Activated CD4-positive, alpha-beta T cell treated with anti-CD3 and anti-CD28 coated beads for 36 hours (primary cell): ENCODE measurements at regions not wholly inside any gene's neighbourhood (a gene's known extent, or its start where the extent isn't known, plus 50 kb on each side); places are given as distances from the start of the nearest gene placed in this dataset.
"Not testable (repeated sequence)": the region's sequence is repeated elsewhere in the genome, so short reads cannot be mapped to it uniquely, and the experiment has no call there.

Source experiments
- ATAC-seq: fragments of 200-7000 bp; cut with Tn5 transposase; one replicate; pipeline ENCODE4 v1.10.0; 2021; ENCODE audit warnings: mild to moderate bottlenecking, moderate library complexity
- CTCF ChIA-PET: fragments of 350-600 bp; sonication (Branson Sonifier 250); formaldehyde crosslinking; loops from one replicate; lab custom pipeline; 2021; ENCODE audit warnings: antibody characterized with exemption; lab: Charles Lee
- POLR2A ChIA-PET: fragments of 350-600 bp; sonication (Branson Sonifier 250); formaldehyde crosslinking; loops from one replicate; lab custom pipeline; 2021; ENCODE audit warnings: antibody characterized with exemption, inconsistent platforms; lab: Charles Lee
- DNase-seq: peaks from one replicate; pipeline ENCODE4 v3.0.0-alpha.2; 2020
- H3K27ac Mint-ChIP-seq: one replicate; pipeline ENCODE4 v1.8.0; 2021; ENCODE audit warnings: mixed read lengths
- H3K27me3 Mint-ChIP-seq: one replicate; pipeline ENCODE4 v1.8.0; 2021; ENCODE audit warnings: mixed read lengths
- H3K36me3 Mint-ChIP-seq: one replicate; pipeline ENCODE4 v1.8.0; 2021; ENCODE audit warnings: low read depth, mixed read lengths
- H3K4me1 Mint-ChIP-seq: one replicate; pipeline ENCODE4 v1.8.0; 2021; ENCODE audit warnings: mixed read lengths
- H3K4me3 Mint-ChIP-seq: one replicate; pipeline ENCODE4 v1.8.0; 2021; ENCODE audit warnings: mild to moderate bottlenecking, moderate library complexity, mixed read lengths
- H3K9me3 Mint-ChIP-seq: one replicate; pipeline ENCODE4 v1.8.0; 2021; ENCODE audit warnings: low read depth, mixed read lengths
- intact Hi-C, 2 experiments: fragments of 100-400 bp; cut with DNase I in 1 of 2; cut with micrococcal nuclease in 1 of 2; formaldehyde crosslinking; loops; one replicate each; pipeline versions ENCODE4 v1.14.2 to v1.15.1; 2022 to 2024; cut with DNase I, micrococcal nuclease

DNA sequence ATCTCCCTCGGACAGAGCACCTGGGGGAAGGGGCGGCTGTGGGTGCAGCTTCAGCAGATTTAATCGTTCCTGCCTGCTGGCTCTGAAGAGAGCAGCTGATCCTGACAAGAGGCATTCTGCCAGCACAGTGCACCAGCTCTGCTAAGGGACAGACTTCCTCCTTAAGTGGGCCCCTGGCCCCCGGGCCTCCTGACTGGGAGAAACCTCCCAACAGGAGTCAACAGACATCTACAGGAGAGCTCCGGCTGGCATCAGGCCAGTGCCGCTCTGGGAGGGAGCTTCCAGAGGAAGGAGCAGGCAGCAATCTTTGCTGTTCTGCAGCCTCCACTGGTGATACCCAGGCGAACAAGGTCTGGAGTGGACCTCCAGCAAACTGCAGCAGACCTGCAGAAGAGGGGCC lies 84.9 kb upstream of the ATXN3L start:
- H3K27ac Mint-ChIP-seq, H3K36me3 Mint-ChIP-seq, DNase-seq, H3K4me1 Mint-ChIP-seq, H3K9me3 Mint-ChIP-seq, H3K4me3 Mint-ChIP-seq, ATAC-seq, H3K27me3 Mint-ChIP-seq, POLR2A ChIA-PET, intact Hi-C loops: not testable (repeated sequence)
- CTCF ChIA-PET: interaction anchor here (0.6 kb wide), 1 partner anchor 85 kb away, joined by 3 read pairs; no protein-coding TSS in a partner anchor

DNA sequence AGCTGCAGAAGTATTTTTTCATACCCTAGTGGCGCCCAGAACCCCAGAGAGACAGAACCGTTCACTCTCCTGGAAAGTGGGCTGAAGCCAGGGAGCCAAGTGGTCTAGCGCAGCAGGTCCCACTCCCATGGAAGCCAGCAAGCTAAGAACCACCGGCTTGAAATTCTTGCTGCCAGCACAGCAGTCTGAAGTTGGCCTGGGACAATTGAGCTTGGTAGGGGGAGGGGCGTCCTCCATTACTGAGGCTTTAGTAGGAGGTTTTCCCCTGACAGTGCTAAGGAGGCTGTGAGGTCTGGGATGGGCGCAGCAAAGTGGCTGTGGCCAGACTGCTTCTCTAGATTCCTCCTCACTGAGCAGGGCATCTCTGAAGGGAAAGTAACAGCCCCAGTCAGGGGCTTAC lies 84.5 kb upstream of the ATXN3L start:
- no peak for DNase-seq
- POLR2A ChIA-PET: no interaction called here
- CTCF ChIA-PET: interaction anchor here (0.6 kb wide), 1 partner anchor 85 kb away, joined by 3 read pairs; no protein-coding TSS in a partner anchor
- peaks cover 9% of the 10 kb centered on the region for H3K9me3 Mint-ChIP-seq
- no peak overlapping the region for H3K27ac Mint-ChIP-seq
- no peak overlapping the region for H3K4me3 Mint-ChIP-seq
- ATAC-seq: no peak
- intact Hi-C loops: no loop called here
- no peaks in the 10 kb centered on the region for H3K36me3 Mint-ChIP-seq
- no peaks in the 10 kb centered on the region for H3K27me3 Mint-ChIP-seq
- H3K4me1 Mint-ChIP-seq: no peaks in the 10 kb centered on the region

DNA sequence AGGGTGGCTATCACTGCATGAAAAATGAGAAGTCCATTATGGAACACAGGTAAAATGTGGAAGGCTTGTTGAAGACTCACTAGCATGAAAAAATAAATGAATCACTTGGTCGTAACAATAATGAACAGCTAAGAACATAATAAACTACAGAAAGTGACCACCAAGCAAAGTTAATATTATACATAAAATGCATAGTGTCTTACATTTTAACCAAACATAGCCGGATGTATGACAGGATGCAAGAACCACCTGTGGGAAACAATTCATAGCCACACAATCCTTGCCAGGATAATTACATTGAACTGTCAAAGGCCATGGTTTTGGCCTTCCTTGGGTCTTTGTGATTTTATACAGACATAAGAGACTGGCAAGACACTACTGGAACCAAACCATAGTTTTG lies 81.9 kb upstream of the ATXN3L start:
- intact Hi-C loops: no loop called here

DNA sequence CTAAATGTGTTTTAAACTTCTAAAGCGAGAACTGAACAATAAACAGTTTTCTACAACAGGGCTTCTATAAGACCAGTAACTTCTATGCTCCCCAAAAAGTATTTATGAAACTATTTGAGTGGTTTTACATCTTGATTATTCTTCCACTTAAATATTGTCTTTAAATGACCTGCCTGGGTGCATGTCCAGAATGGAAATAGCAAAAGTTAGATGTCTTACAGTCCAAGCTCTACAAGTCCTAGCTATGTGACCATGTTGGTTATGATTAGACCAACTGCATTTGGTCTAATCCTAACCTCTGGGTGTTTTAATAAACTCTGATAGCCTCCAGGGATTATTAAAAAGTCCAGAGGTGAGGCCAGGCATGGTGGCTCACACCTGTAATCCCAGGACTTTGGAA lies 79.0 kb upstream of the ATXN3L start:
- H3K27me3 Mint-ChIP-seq: no peaks in the 10 kb centered on the region
- DNase-seq: no peak
- intact Hi-C loops: no loop called here
- ChIA-PET POLR2A (no interaction called here), CTCF (interaction anchor here (0.6 kb wide), 1 partner anchor 501 kb away, joined by 3 read pairs; no protein-coding TSS in a partner anchor)
- no peak for ATAC-seq
- no peak overlapping the region for H3K27ac Mint-ChIP-seq
- H3K4me3 Mint-ChIP-seq: no peak overlapping the region
- H3K36me3 Mint-ChIP-seq: no peaks in the 10 kb centered on the region
- peaks cover 2% of the 10 kb centered on the region for H3K9me3 Mint-ChIP-seq
- H3K4me1 Mint-ChIP-seq: peaks cover 7% of the 10 kb centered on the region

More for the DNA sequence above, 81.9 kb upstream of the ATXN3L start:
- no peak overlapping the region for H3K27ac Mint-ChIP-seq
- peaks cover 5% of the 10 kb centered on the region for H3K4me1 Mint-ChIP-seq
- DNase-seq (no peak), ATAC-seq (no peak)
- H3K4me3 Mint-ChIP-seq: no peak overlapping the region
- POLR2A ChIA-PET: no interaction called here
- no peaks in the 10 kb centered on the region for H3K36me3 Mint-ChIP-seq
- no peaks in the 10 kb centered on the region for H3K27me3 Mint-ChIP-seq
- CTCF ChIA-PET: interaction anchor here (1.1 kb wide), 1 partner anchor 455 kb away, joined by 3 read pairs; no protein-coding TSS in a partner anchor
- peaks cover 6% of the 10 kb centered on the region for H3K9me3 Mint-ChIP-seq

DNA sequence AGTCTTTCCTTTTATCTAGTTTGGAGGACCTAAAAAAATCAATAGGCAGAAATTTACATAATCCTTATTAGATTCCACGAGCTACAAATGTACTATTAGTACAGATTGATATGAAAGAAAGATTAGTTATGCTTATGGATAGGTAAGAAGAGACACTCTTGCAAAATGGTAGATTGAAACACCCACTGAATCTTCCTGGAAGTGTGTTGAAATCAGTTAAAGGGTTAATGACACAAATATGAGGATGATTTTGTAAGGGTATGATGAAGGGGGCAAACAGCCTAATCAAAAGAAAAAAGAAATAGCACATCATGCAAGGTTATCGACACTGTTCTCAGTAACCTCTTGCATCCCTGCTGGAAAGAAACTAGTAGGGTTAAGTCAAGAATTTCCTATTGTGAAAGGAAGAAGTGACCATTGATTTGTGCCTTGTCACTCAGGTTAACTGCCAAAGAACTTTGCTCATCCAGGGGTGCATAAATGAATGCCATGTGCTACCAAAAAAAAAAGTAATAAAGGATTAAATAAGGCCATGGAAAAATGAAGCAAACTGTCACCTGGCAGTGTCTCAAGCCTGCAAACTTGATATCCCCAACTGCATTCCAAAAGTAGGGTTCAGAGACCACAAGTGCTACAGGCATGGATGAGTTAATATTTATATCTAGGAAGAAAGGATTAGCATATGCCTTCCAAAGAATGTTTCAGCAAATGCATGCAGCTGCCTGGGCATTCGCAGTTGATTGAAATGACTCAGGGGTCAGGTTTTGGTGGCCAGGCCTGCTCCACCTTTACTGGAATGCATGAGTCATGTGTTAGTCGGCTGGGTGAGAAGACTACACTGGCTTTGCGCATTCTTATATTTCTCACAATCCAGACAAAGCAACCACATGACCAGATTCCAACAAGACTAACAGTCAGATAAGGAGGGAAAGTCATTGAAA lies 78.3 kb upstream of the ATXN3L start:
- intact Hi-C loops: no loop called here

DNA sequence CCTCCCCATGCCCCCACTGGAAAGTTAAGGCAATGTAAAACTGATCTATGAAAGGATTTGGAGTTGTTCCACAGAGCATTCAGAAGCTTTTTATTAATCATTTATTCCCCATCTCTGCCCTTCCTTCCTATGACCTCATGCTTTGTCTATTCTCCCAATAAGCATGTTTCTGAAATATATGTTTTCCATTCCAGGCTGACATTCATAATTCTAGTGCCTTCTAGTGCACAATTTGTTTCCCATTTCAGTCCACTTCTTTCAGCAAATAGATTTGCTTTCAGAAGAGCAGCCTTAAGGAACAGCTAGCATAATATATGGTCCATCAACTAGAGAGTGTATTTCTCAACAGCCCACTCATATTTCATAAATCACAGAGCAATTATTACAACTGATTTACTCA lies 77.1 kb upstream of the ATXN3L start:
- ChIA-PET CTCF (interaction anchor here (0.6 to 1.6 kb wide), 2 partner anchors 451 to 960 kb away, joined by 3 read pairs; no protein-coding TSS in a partner anchor), POLR2A (no interaction called here)
- peaks cover 7% of the 10 kb centered on the region for H3K4me1 Mint-ChIP-seq
- no peak overlapping the region for H3K4me3 Mint-ChIP-seq
- ATAC-seq: no peak
- peaks cover 2% of the 10 kb centered on the region for H3K9me3 Mint-ChIP-seq
- H3K27ac Mint-ChIP-seq: no peak overlapping the region
- DNase-seq: no peak
- H3K27me3 Mint-ChIP-seq: no peaks in the 10 kb centered on the region
- no peaks in the 10 kb centered on the region for H3K36me3 Mint-ChIP-seq
- intact Hi-C loops: no loop called here

More for the DNA sequence above, 78.3 kb upstream of the ATXN3L start:
- H3K27me3 Mint-ChIP-seq: no peaks in the 10 kb centered on the region
- H3K36me3 Mint-ChIP-seq: no peaks in the 10 kb centered on the region
- CTCF ChIA-PET: interaction anchor here (0.7 to 1.6 kb wide), 2 partner anchors 160 to 452 kb away, joined by 3 to 4 read pairs; no protein-coding TSS in a partner anchor
- H3K4me1 Mint-ChIP-seq: peaks cover 7% of the 10 kb centered on the region
- DNase-seq (peak; percentile 43), ATAC-seq (peak; percentile 74)
- H3K4me3 Mint-ChIP-seq: no peak overlapping the region
- no peak overlapping the region for H3K27ac Mint-ChIP-seq
- peaks cover 2% of the 10 kb centered on the region for H3K9me3 Mint-ChIP-seq
- POLR2A ChIA-PET: no interaction called here

DNA sequence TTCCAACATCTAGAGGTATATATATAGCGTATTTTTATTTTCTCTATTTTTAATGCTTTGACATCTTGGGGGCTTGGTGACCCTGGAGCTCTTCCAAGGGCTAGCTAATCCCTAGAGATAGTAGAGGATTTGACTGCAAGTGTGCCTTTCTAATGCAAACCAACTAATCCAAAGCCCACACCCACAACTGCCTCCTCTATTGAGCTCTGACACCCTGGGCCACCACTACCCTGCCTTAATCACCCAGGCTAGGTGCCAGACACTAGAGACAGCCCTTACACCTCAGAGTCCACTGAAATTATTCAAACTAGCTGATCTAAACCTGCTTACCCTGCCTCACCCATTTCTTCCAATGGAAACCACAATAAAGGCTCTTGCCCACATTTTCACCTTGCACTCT lies 69.6 kb upstream of the ATXN3L start:
- Mint-ChIP-seq H3K9me3 (no peaks in the 10 kb centered on the region), H3K27me3 (no peaks in the 10 kb centered on the region), H3K4me1 (peaks cover 3% of the 10 kb centered on the region), H3K4me3 (no peak overlapping the region), H3K36me3 (peaks cover 2% of the 10 kb centered on the region), H3K27ac (no peak overlapping the region)
- intact Hi-C loops: loop anchor here in 1 of 2 experiments (10.0 kb wide), 1 partner anchor 95 kb away; no protein-coding TSS in a partner anchor
- ChIA-PET POLR2A (no interaction called here), CTCF (interaction anchor here (0.6 kb wide), 1 partner anchor 44 kb away, joined by 3 read pairs; no protein-coding TSS in a partner anchor)
- ATAC-seq: no peak
- DNase-seq: no peak

DNA sequence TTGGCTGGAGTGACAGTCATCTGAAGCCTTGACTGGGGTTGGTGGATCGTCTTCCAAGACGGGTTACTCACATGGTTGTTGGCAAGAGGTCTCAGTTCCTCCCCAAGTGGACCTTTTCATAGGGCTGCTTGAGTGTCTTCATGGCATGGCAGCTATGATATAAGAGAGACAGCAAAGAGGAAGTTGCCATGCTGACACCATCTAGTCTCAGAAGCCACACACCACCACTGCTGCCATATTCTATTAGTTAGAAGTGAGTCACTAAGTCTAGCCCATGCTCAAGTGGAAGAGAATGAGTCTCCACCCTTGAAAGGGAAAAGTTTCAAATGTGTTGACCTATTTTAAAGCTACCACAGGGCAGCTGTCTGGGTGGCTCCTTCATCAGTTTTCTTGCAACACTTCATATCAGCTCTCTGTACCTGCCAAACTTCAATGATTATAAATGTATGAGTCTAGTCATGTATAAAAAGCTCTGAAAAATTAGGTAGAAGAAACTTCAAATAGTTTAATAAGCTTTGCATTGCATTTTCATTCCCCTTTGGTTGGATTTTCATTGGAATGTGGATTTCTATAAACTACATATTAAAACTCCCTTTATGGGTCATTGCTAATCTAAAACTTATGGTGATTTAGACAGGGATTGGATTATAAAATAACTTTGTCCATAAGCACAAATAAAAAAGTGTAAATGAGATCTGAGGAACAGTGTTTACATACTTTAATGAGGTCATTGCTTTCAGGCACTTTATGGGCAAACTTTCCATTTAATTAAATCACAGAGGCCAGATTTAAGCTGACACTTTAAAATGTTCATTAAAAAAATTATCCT lies 68.0 kb upstream of the ATXN3L start:
- Mint-ChIP-seq H3K4me3 (no peak overlapping the region), H3K27me3 (no peaks in the 10 kb centered on the region), H3K9me3 (no peaks in the 10 kb centered on the region), H3K27ac (no peak overlapping the region), H3K36me3 (peaks cover 2% of the 10 kb centered on the region), H3K4me1 (peaks cover 3% of the 10 kb centered on the region)
- intact Hi-C loops: loop anchor here in 1 of 2 experiments (10.0 kb wide), 1 partner anchor 97 kb away; no protein-coding TSS in a partner anchor
- ATAC-seq (peak; percentile 88), DNase-seq (peak; percentile 14)
- ChIA-PET CTCF (no interaction called here), POLR2A (no interaction called here)

DNA sequence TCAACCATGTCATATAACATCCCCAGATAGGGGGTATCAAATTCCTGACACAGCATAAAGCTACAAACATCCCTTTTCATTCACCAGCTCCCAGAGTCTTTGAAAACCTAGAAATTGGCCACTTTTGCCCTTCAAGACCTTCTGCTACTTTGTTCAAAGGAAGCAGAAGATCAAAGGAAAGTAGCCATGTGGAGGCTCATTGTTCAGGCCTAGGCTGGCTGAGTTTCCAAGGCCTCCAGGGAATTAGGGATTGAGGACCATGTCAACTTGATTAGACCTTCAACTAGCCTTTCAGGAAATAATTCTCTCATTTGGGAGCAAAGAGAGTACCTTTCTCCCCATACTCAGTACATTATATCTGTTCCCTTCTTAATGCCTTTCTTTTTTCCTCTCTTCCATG lies 66.8 kb upstream of the ATXN3L start:
- Mint-ChIP-seq H3K9me3 (no peaks in the 10 kb centered on the region), H3K36me3 (peaks cover 2% of the 10 kb centered on the region), H3K27ac (no peak overlapping the region), H3K27me3 (no peaks in the 10 kb centered on the region), H3K4me1 (peaks cover 3% of the 10 kb centered on the region), H3K4me3 (no peak overlapping the region)
- intact Hi-C loops: loop anchor here in 1 of 2 experiments (10.0 kb wide), 1 partner anchor 98 kb away; no protein-coding TSS in a partner anchor
- ChIA-PET POLR2A (no interaction called here), CTCF (no interaction called here)
- no peak for ATAC-seq
- DNase-seq: no peak

DNA sequence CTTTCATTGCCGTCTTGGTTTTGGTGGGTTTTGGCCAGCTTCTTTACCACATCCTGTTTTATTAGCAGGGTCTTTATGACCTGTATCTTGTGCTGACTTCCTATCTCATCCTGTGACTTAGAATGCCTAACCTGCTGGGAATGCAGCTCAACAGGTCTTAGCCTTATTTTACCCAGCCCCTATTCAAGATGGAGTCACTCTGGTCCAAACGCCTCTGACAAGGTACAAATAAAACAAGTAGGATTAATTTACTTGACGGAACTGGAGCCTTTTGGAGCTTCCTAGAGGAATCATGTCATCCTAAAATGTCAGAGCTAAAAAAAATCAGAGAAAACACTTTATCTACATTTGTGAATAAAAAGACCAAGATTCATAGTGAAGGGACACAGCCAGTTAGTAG lies 66.2 kb upstream of the ATXN3L start:
- H3K27ac Mint-ChIP-seq: no peak overlapping the region
- no peak for ATAC-seq
- H3K4me3 Mint-ChIP-seq: no peak overlapping the region
- intact Hi-C loops: loop anchor here in 1 of 2 experiments (10.0 kb wide), 1 partner anchor 99 kb away; no protein-coding TSS in a partner anchor
- H3K36me3 Mint-ChIP-seq: peaks cover 2% of the 10 kb centered on the region
- CTCF ChIA-PET: no interaction called here
- no peak for DNase-seq
- POLR2A ChIA-PET: no interaction called here
- H3K9me3 Mint-ChIP-seq: no peaks in the 10 kb centered on the region
- H3K4me1 Mint-ChIP-seq: peaks cover 3% of the 10 kb centered on the region
- no peaks in the 10 kb centered on the region for H3K27me3 Mint-ChIP-seq

DNA sequence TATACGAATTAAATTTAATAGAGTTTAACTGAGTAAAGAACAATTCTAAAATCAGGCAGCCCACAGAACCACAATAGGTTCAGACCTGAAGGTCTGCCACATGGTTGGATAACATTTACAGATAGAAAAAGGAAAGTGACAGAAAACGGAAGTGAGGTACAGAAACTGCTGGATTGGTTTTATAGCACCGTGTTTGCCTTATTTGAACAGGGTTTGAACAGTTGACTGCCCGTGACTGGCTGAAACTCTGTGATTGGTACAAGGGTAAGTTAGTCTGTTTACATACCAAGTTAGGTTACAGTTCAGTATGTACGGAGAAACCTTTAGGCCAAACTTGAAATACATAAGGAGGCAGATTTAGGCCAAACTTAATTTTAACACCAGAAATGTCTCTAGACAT lies 64.1 kb upstream of the ATXN3L start:
- H3K36me3 Mint-ChIP-seq: no peaks in the 10 kb centered on the region
- H3K27me3 Mint-ChIP-seq: no peaks in the 10 kb centered on the region
- DNase-seq: no peak
- CTCF ChIA-PET: no interaction called here
- no peaks in the 10 kb centered on the region for H3K9me3 Mint-ChIP-seq
- intact Hi-C loops: loop anchor here (5.0 to 10.0 kb wide), 2 partner anchors 101 to 292 kb away; no protein-coding TSS in a partner anchor
- no peak overlapping the region for H3K4me3 Mint-ChIP-seq
- peaks cover 13% of the 10 kb centered on the region for H3K4me1 Mint-ChIP-seq
- no peak overlapping the region for H3K27ac Mint-ChIP-seq
- POLR2A ChIA-PET: no interaction called here
- no peak for ATAC-seq
